ENCODE measurements at regions not wholly inside any gene's neighbourhood (a gene's known extent, or its start where the extent isn't known, plus 50 kb on each side); places are given as distances from the start of the nearest gene placed in this dataset.
"Not testable (repeated sequence)": the region's sequence is repeated elsewhere in the genome, so short reads cannot be mapped to it uniquely, and the experiment has no call there.

DNA sequence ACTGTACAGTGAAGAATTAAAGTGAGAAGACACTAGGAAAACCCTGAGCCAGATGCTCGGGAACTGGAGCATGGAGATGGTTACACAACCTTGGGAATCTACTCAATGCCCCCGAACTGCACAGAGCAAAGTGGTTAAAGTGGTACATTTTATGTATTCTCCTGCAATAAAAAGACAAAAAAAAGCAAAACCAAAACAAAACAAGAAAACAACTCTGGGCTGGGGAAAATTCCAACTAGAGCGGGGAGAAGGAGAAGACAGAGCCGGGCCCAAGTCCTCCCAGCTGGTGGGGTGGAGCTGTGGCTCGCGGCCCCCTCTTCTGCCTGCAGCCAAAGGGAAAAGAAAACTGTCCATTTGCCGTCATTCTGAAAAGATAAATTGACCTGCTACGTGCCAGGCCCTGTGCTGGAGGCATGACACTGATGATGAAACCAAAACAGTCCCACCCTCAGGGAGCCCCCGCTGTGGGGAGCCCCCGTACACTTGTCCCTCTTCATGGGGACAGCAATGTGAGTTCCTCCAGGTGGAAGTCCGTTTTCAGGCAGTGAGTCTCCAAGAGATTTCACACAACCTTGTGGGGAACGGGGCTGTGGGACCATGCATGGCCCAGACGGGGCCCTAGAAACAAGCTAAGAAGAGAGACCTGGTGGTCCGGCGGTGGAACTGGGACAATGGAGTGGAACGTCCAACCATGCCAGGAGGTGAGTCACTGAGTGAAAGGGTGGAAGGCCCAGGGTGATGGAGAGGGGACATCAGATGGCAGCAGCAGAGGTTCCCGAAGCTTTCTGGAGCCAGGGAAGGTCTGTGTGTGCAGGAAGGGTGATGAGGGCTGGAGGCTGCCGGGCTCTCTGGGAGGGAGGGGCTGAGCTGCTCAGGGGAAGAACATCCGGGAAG lies 114.8 kb upstream of the COL5A1 start:
- DNase-seq (no peak), ATAC-seq (ENCODE audit: low FRiP score in 2 of 2) (peak in 1 of 2 donors; percentile 69)
- Histone ChIP-seq H3K27ac (no peak overlapping the region), H3K36me3 (no peaks in the 10 kb centered on the region), H3K4me1 (no peaks in the 10 kb centered on the region), H3K9me3 (peaks cover 0 to 8% (median 5%) of the 10 kb centered on the region in 4 donors), H3K4me3 (no peak overlapping the region), H3K27me3 (no peaks in the 10 kb centered on the region)
- WGBS, 2 donors = 71 to 80% methylated on average over 18 to 19 of the region's 19 CpGs
- no peak for TF ChIP-seq CTCF (IDR thresholded peaks at IDR 0.05)
- no peak for TF ChIP-seq EP300 (IDR thresholded peaks at IDR 0.05)
- no peak for TF ChIP-seq POLR2AphosphoS5 (IDR thresholded peaks at IDR 0.05)
- no peak for TF ChIP-seq POLR2A (IDR thresholded peaks at IDR 0.05)

DNA sequence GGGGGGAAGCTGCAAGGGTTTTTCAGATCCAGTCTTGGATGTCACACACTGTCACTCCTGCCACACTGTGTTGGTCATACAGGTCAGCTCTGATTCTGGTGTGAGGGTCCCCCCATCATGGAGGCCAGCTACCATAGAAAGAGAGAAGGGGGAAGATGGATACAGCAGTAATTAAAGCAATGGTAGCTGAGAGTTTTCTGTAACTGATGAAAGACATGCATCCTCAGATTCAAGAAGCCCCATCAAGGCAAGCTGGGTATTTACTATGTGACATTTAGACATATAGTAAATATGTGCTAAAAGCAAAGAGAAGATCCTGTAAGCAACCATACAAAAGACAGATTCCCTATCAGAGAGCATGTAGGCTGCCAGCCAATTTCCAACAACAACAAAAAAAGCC lies 110.9 kb upstream of the COL5A1 start:
- DNase-seq (no peak), ATAC-seq (ENCODE audit: low FRiP score in 2 of 2) (no peak)
- H3K9me3 ChIP-seq = peaks cover 0 to 8% (median 5%) of the 10 kb centered on the region in 4 donors
- H3K27ac ChIP-seq = no peak overlapping the region
- no peaks in the 10 kb centered on the region for H3K36me3 ChIP-seq
- H3K4me1 ChIP-seq = no peaks in the 10 kb centered on the region
- H3K4me3 ChIP-seq = no peak overlapping the region
- no peaks in the 10 kb centered on the region for H3K27me3 ChIP-seq
- TF ChIP-seq POLR2AphosphoS5 (IDR thresholded peaks at IDR 0.05) (no peak), EP300 (IDR thresholded peaks at IDR 0.05) (no peak), POLR2A (IDR thresholded peaks at IDR 0.05) (no peak), CTCF (IDR thresholded peaks at IDR 0.05) (no peak)

GRCh38 chr9:134531220-134531970 lies 110.2 kb upstream of the COL5A1 start:
- DNase-seq (no peak), ATAC-seq (ENCODE audit: low FRiP score in 2 of 2) (peak in 1 of 2 donors; percentile 50)
- WGBS, 2 donors = 68 to 74% methylated on average over 8 to 9 of the region's 9 CpGs
- Histone ChIP-seq H3K4me3 (no peak overlapping the region), H3K9me3 (peaks cover 0 to 8% (median 5%) of the 10 kb centered on the region in 4 donors), H3K4me1 (no peaks in the 10 kb centered on the region), H3K36me3 (no peaks in the 10 kb centered on the region), H3K27me3 (no peaks in the 10 kb centered on the region), H3K27ac (no peak overlapping the region)
- no peak for TF ChIP-seq POLR2AphosphoS5 (IDR thresholded peaks at IDR 0.05)

- peaks cover 0 to 8% (median 5%) of the 10 kb centered on the region in 4 donors for H3K9me3 ChIP-seq
- no peak for TF ChIP-seq POLR2AphosphoS5 (IDR thresholded peaks at IDR 0.05)
- no peak for TF ChIP-seq POLR2A (IDR thresholded peaks at IDR 0.05)
- TF ChIP-seq EP300 (IDR thresholded peaks at IDR 0.05) = no peak
- TF ChIP-seq CTCF (IDR thresholded peaks at IDR 0.05) = no peak
- H3K4me1 ChIP-seq = no peaks in the 10 kb centered on the region
- no peaks in the 10 kb centered on the region for H3K36me3 ChIP-seq
- no peak overlapping the region for H3K27ac ChIP-seq
- H3K4me3 ChIP-seq = no peak overlapping the region
- H3K27me3 ChIP-seq = no peaks in the 10 kb centered on the region
- WGBS, 2 donors = 56 to 68% methylated on average over 12 of the region's 12 CpGs
- no peak for ATAC-seq (ENCODE audit: low FRiP score in 2 of 2)
- DNase-seq = no peak
These were observed 109.5 kb upstream of the COL5A1 start for GRCh38 chr9:134532084-134532483.

DNA sequence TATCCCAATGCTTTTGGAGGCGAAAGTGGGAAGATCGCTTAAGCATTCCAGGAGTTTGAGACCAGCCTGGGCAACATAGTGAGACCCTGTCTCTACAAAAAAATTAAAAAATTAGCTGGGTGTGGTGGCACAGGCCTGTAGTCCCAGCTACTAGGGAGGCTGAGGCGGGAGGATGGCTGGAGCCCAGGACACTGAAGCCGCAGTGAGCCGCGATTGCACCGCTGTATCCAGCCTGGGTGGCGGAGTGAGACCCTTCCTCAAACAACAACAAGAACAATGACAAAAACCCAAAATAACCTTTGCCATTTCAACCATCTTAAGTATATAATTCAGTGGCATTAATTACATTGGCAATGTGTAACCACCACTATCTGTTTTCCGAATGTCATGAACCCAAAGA lies 108.9 kb upstream of the COL5A1 start:
- not testable (repeated sequence) for DNase-seq; H3K9me3 ChIP-seq; H3K27me3 ChIP-seq; H3K36me3 ChIP-seq; H3K27ac ChIP-seq; H3K4me1 ChIP-seq; ATAC-seq (ENCODE audit: low FRiP score in 2 of 2); H3K4me3 ChIP-seq
- WGBS, 2 donors = 94 to 95% methylated on average over 9 of the region's 9 CpGs
